K562 (cell line): ENCODE measurements at regions not wholly inside any gene's neighbourhood (a gene's known extent, or its start where the extent isn't known, plus 50 kb on each side); places are given as distances from the start of the nearest gene placed in this dataset.

ENCODE experiments used
- ATAC-seq: fragments of 200-7000 bp; cut with Tn5 transposase; 3 replicates; pipeline ENCODE4 v1.9.1; 2020; ENCODE audit warnings: moderate library complexity
- BruUV-seq: library from RNA; stranded (reverse); fragments of 400-500 nt; replicated peaks from 2 replicates; lab custom pipeline; 2021; lab: Mats Ljungman, UMichigan
- CTCF ChIA-PET: fragments of 300-600 bp; formaldehyde crosslinking; extraction: SDS; loops from one replicate; lab custom pipeline; 2021; ENCODE audit warnings: low intra/inter-chr PET ratio; lab: Yijun Ruan, JAX
- POLR2A ChIA-PET: fragments of 300-600, 350-650 bp; sonication (Branson Sonifier 250); formaldehyde crosslinking; extraction: SDS; loops from one replicate; lab custom pipeline; 2021; ENCODE audit warnings: antibody characterized with exemption, inconsistent platforms; lab: Yijun Ruan, JAX
- DNase-seq, 4 experiments: peaks; one replicate each; pipeline versions ENCODE4 v3.0.0 to v3.0.0-alpha.2; 2011 to 2018; ENCODE audit warnings: low spot score in 3 of 4, mixed read lengths in 3 of 4; ENCODE audit errors: extremely low read depth in 1 of 4
- FAIRE-seq: peaks from 2 replicates; lab custom pipeline; 2011; peaks lifted over from hg19 to GRCh38; lab: Jason Lieb, UNC
- H2AFZ ChIP-seq: 2 replicates; pipeline ENCODE4 v1.6.0; 2011; ENCODE audit warnings: low read depth, low read length, control low read depth, inconsistent platforms
- H3K27ac ChIP-seq: fragments of 200-600 bp; 3 replicates; pipeline ENCODE4 v1.8.0; 2011; ENCODE audit warnings: low read depth, mild to moderate bottlenecking, control low read depth, inconsistent platforms, low read length, moderate library complexity, mixed read lengths; ENCODE audit errors: extremely low read depth
- H3K27me3 ChIP-seq, 2 experiments: fragments of 300-600 bp in 1 of 2; 2 replicates in 1 of 2; 3 replicates in 1 of 2; pipeline versions ENCODE4 v1.6.0 to v1.8.0; 2011; ENCODE audit warnings: inconsistent platforms in 2 of 2, low read length in 2 of 2, mild to moderate bottlenecking in 1 of 2, mixed read lengths in 1 of 2, moderate library complexity in 1 of 2; ENCODE audit not compliant: control insufficient read depth in 2 of 2, insufficient read depth in 2 of 2
- H3K36me3 ChIP-seq: fragments of 300-600 bp; 3 replicates; pipeline ENCODE4 v1.8.0; 2011; ENCODE audit warnings: mild to moderate bottlenecking, low read length, inconsistent platforms; ENCODE audit not compliant: control insufficient read depth, insufficient read depth
- H3K4me1 ChIP-seq, 2 experiments: fragments of 200-600 bp in 1 of 2; replicated peaks in 1 of 2; 2 replicates in 1 of 2; 3 replicates in 1 of 2; pipeline versions ENCODE4 v1.5.1 to v1.8.0; 2011; ENCODE audit warnings: inconsistent platforms in 2 of 2, low read length in 2 of 2, mild to moderate bottlenecking in 1 of 2, mixed read lengths in 1 of 2, moderate library complexity in 1 of 2; ENCODE audit not compliant: control insufficient read depth in 2 of 2, insufficient read depth in 2 of 2
- H3K4me2 ChIP-seq: 2 replicates; pipeline ENCODE4 v1.6.1; 2011; ENCODE audit warnings: low read length, control low read depth, inconsistent platforms, mixed read lengths; ENCODE audit not compliant: insufficient read depth
- H3K4me3 ChIP-seq: fragments of 200-600 bp; sonication (generic), shearing (Covaris generic); 2 replicates; pipeline ENCODE4 v1.5.1; 2016; ENCODE audit warnings: control low read depth, inconsistent platforms
- H3K79me2 ChIP-seq: fragments of 200-600 bp; 3 replicates; pipeline ENCODE4 v1.8.0; 2011; ENCODE audit warnings: low read length, inconsistent platforms; ENCODE audit not compliant: control insufficient read depth, insufficient read depth
- H3K9ac ChIP-seq, 2 experiments: 2 replicates each; pipeline versions ENCODE4 v1.6.0 to v1.6.1; 2011; ENCODE audit warnings: low read depth in 2 of 2, low read length in 2 of 2, control low read depth in 1 of 2, inconsistent platforms in 1 of 2, mild to moderate bottlenecking in 1 of 2, mixed read lengths in 1 of 2; ENCODE audit not compliant: insufficient read depth in 1 of 2
- H3K9me1 ChIP-seq: one replicate; pipeline ENCODE4 v1.6.0; 2011; ENCODE audit warnings: inconsistent platforms, mild to moderate bottlenecking, low read length, moderate library complexity; ENCODE audit not compliant: control insufficient read depth, insufficient read depth
- H3K9me3 ChIP-seq: replicated peaks from 2 replicates; pipeline ENCODE4 v1.5.1; 2011; ENCODE audit warnings: low read depth, low read length, inconsistent platforms; ENCODE audit not compliant: control insufficient read depth, insufficient read depth
- H4K20me1 ChIP-seq: replicated peaks from 2 replicates; pipeline ENCODE4 v1.6.1; 2011; ENCODE audit warnings: low read length, inconsistent platforms, mixed read lengths; ENCODE audit not compliant: control insufficient read depth, insufficient read depth
- RERE ChIP-seq: sonication (generic); formaldehyde crosslinking; IDR thresholded peaks from 2 replicates; pipeline ENCODE4 v1.8.0; 2023; ENCODE audit warnings: missing genetic modification reagents, mild to moderate bottlenecking, borderline replicate concordance
- RNF219 ChIP-seq: fragments of 250-450 bp; sonication (Bioruptor Pico); IDR thresholded peaks from 2 replicates; pipeline ENCODE4 v1.5.0; 2022; ENCODE audit warnings: mild to moderate bottlenecking
- XRCC5 ChIP-seq: fragments of 200-400 bp; formaldehyde crosslinking; IDR thresholded peaks from 2 replicates; pipeline ENCODE4 v1.6.1; 2017; ENCODE audit warnings: low read depth, mild to moderate bottlenecking, low read length
- WGBS: fragments of 100-300 bp; shearing (Covaris generic); methylation state at CpG from one replicate; pipeline ENCODE4 v1.1.6; 2016; ENCODE audit warnings: low coverage, mixed read lengths; ENCODE audit not compliant: insufficient coverage; ENCODE audit errors: missing lambda C conversion rate; 5-methylcytosine and 5-hydroxymethylcytosine counted together
- in situ Hi-C: fragments of 300-500 bp; cut with MboI; formaldehyde crosslinking; loops from 4 replicates; pipeline ENCODE4 v1.15.0; 2018; ENCODE audit warnings: inconsistent platforms, mixed read lengths
- intact Hi-C: fragments of 100-400 bp; cut with micrococcal nuclease; formaldehyde crosslinking; loops from 2 replicates; pipeline ENCODE4 v1.14.2; 2022
- TF ChIP-seq, protein P1 (sequence below): sonication (generic); formaldehyde crosslinking; IDR thresholded peaks from 2 replicates; pipeline ENCODE4 v1.8.1; 2023; ENCODE audit warnings: mild to moderate bottlenecking, missing genetic modification reagents

DNA sequence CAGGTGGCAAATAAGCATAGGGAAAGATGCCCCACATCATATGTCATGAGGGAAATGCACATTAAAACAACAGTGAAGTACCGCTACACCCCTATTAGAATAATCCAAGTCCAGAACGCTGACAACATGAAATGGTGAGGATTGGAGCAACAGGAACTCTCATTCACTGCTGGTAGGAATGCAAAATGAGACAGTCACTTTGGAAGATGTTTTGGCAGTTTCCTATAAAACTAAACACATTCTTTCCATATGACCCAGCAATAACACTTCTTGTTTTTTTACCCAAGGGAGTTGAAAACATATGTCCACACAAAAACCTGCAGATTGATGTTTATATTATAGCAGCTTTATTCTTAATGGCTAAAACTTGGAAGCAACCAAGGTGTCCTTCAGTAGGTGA, 116.4 kb upstream of the TOPAZ1 start:
- no peaks in the 10 kb centered on the region for H3K4me1 ChIP-seq
- no peak overlapping the region for H3K4me3 ChIP-seq
- TF ChIP-seq RNF219 (CRISPR knock-in tag) (no peak), RERE (CRISPR knock-in tag) (no peak), XRCC5 (no peak)
- TF ChIP-seq, protein P1, sequence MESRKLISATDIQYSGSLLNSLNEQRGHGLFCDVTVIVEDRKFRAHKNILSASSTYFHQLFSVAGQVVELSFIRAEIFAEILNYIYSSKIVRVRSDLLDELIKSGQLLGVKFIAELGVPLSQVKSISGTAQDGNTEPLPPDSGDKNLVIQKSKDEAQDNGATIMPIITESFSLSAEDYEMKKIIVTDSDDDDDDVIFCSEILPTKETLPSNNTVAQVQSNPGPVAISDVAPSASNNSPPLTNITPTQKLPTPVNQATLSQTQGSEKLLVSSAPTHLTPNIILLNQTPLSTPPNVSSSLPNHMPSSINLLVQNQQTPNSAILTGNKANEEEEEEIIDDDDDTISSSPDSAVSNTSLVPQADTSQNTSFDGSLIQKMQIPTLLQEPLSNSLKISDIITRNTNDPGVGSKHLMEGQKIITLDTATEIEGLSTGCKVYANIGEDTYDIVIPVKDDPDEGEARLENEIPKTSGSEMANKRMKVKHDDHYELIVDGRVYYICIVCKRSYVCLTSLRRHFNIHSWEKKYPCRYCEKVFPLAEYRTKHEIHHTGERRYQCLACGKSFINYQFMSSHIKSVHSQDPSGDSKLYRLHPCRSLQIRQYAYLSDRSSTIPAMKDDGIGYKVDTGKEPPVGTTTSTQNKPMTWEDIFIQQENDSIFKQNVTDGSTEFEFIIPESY (CRISPR knock-in tag) = no peak
- DNase-seq = no peak
- no peak for ATAC-seq
- no peaks in the 10 kb centered on the region for H3K9me3 ChIP-seq
- H4K20me1 ChIP-seq = no peaks in the 10 kb centered on the region
- no peak overlapping the region for H3K9ac ChIP-seq
- CTCF ChIA-PET = no interaction called here
- WGBS = 0% methylated on average over 2 of the region's 2 CpGs
- no peak overlapping the region for H2AFZ ChIP-seq
- no peak for FAIRE-seq
- no peak overlapping the region for H3K27ac ChIP-seq
- no peak overlapping the region for H3K4me2 ChIP-seq
- in situ Hi-C loops = no loop called here
- POLR2A ChIA-PET = interaction anchor here (1.1 kb wide), 1 partner anchor 12 kb away, joined by 3 read pairs; no protein-coding TSS in a partner anchor
- intact Hi-C loops = no loop called here
- no TSS peak for BruUV-seq
- peaks cover 0 to 23% of the 10 kb centered on the region in 2 experiments; a peak in 3 of 5 replicates for H3K27me3 ChIP-seq
- no peaks in the 10 kb centered on the region for H3K79me2 ChIP-seq
- no peaks in the 10 kb centered on the region for H3K9me1 ChIP-seq
- H3K36me3 ChIP-seq = no peaks in the 10 kb centered on the region
